Hematopoietic multipotent progenitor cell treated with erythropoietin and hydrocortisone succinate and interleukin-3 and kit ligand, for 6 days (in vitro differentiated cells): ENCODE measurements at regions not wholly inside any gene's neighbourhood (a gene's known extent, or its start where the extent isn't known, plus 50 kb on each side); places are given as distances from the start of the nearest gene placed in this dataset.

ENCODE experiments used
- DNase-seq: peaks from one replicate; pipeline ENCODE4 v3.0.0-alpha.2; 2015

DNA sequence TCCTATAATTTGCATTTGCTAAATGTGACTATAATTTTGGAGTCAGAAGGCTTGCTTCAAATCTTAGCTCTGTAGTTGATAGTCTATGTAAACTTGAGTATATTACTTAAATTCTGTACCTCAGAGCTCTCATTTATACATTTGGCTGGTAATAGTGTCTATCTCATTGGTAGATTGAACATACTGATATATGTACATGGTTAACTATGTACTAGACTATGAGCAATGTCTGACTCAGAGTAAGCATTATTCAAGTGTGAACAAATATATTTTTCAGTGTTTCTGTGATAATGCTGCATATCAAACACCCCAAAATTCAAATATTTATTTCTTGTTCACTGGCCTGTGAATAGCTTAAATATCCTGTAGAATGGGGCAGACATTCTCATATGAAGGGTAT lies 1568.9 kb upstream of the PABPC4L start:
- no peak for DNase-seq

- DNase-seq = no peak
Observed at GRCh38 chr4:135744928-135745327, 1543.3 kb upstream of the PABPC4L start.

DNA sequence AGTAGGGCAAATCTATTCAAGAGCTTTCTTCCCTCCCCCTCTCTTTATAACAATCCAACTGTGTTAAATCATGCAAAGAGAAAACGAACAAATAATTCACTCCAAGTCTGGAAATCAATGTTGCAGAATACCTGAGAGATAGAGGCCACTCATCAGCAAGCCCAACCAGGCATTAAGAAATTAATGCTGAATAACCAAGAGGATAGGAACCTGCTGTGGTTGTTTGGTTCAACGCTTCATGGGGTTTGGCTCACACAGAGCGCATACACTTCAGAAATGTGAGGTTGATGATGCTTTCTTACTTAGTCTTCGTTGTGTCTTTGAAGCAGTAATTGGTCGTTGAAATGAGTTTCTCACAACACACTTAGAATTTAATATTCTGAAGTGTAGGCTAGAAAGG lies 1540.0 kb upstream of the PABPC4L start:
- DNase-seq = no peak

GRCh38 chr4:135739354-135739753 lies 1537.8 kb upstream of the PABPC4L start:
- no peak for DNase-seq

GRCh38 chr4:135735512-135735911 lies 1533.9 kb upstream of the PABPC4L start:
- DNase-seq = no peak

GRCh38 chr4:135732448-135732847 lies 1530.9 kb upstream of the PABPC4L start:
- no peak for DNase-seq

GRCh38 chr4:135731682-135732081 lies 1530.1 kb upstream of the PABPC4L start:
- no peak for DNase-seq

- DNase-seq = no peak
Observed at GRCh38 chr4:135724421-135724820, 1522.8 kb upstream of the PABPC4L start.

DNA sequence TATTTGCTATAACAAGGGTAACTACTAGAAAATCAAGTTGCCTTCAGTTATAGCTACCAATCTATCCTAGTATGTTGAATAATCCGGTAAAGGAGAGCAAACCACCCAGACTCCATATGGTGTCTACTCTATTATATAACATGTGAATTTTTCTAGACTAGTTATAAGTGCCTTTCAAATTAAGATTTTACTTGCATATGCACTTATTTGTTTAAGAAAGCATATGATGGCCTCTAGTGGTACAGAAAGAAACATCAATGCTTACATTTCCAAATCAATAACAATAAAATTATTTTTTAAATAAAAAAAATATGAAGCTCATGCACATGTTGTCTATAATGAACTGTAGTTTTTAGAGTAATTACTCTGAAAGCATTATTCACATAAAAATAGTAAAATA lies 1516.4 kb upstream of the PABPC4L start:
- DNase-seq = no peak

DNA sequence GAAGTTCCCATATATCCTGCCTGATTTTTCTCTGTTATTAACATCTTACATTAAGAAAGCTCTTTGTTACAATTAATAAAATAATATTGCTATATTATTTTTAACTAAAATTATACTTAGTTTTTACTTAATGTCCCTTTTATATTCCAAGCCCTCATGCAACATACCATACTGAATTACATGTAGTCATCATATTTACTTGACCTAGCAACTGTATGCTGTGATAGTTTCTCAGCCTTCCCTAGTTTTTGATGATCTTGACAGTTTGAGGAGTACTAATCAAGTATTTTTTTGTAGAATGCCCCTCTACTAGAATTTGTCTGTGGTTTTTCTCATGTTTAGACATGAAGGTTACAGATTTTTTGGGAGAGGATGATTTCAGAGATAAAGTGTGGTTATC lies 1503.8 kb upstream of the PABPC4L start:
- no peak for DNase-seq

DNA sequence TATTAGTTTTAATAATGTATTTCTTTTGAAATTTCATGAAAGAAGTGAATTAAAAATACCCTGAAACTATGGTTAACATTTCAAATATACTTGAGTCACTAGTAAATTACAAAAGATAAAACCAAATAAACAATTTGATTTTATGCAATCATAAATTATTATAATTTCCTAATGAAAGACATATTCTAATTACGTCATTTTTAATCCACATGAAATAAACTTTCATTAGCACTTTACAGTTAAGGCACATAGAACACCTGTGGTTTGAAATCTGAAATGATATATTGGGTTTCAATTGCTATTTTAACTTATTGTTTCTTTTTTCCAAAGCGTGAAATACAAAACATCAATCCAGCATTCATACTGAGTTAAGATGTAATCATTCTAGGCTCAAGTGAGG lies 1492.5 kb upstream of the PABPC4L start:
- DNase-seq = no peak

GRCh38 chr4:135684001-135684400 lies 1482.4 kb upstream of the PABPC4L start:
- no peak for DNase-seq

- no peak for DNase-seq
Observed at GRCh38 chr4:135672202-135672601, 1470.6 kb upstream of the PABPC4L start.

DNA sequence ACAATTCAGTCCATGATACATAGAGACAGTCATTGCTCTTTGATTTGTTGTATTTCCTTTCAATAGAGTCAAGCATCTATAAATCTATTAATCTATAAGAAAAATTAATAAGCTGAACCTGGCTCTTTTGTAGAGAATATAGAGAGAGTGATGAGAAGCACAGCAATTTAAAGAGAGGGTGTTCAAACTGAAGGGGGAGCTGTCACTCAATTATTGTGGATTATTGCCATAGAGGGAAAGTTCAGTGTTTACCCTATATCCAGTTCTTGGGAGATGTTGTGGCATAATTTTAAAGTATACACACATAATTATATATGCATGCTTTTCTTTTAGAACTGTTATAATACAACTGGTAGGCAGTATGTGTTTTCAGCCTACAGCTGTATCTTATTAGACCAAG lies 1469.0 kb upstream of the PABPC4L start:
- no peak for DNase-seq
